Posterior vena cava (tissue), 2 donors: ENCODE measurements at regions not wholly inside any gene's neighbourhood (a gene's known extent, or its start where the extent isn't known, plus 50 kb on each side); places are given as distances from the start of the nearest gene placed in this dataset.

Experiments
- DNase-seq: peaks from one replicate; pipeline ENCODE4 v3.0.0-alpha.2; 2020; ENCODE audit warnings: low spot score
- intact Hi-C, 2 donors: fragments of 100-400 bp; cut with DNase I; formaldehyde crosslinking; loops; one replicate each; pipeline versions ENCODE4 v1.14.1 to v1.14.2; 2022 to 2023
- donor health status: DM: yes; HTN: yes; CAD: no.
- donor health status: DM: yes; HTN: yes; CAD: no.

- no peak for DNase-seq
- intact Hi-C loops: no loop called here
Measured at GRCh38 chr20:53718142-53719021, 124.7 kb upstream of the ZNF217 start.

GRCh38 chr20:53716395-53716794, 122.8 kb upstream of the ZNF217 start:
- intact Hi-C loops: no loop called here

GRCh38 chr20:53714524-53714923, 120.9 kb upstream of the ZNF217 start:
- intact Hi-C loops: no loop called here
- no peak for DNase-seq

More at GRCh38 chr20:53716395-53716794, 122.8 kb upstream of the ZNF217 start:
- DNase-seq: no peak

GRCh38 chr20:53713328-53714056, 119.9 kb upstream of the ZNF217 start:
- no peak for DNase-seq
- intact Hi-C loops: no loop called here

GRCh38 chr20:53712212-53712977, 118.8 kb upstream of the ZNF217 start:
- intact Hi-C loops: no loop called here

GRCh38 chr20:53711333-53712211, 117.9 kb upstream of the ZNF217 start:
- no peak for DNase-seq
- intact Hi-C loops: no loop called here

More at GRCh38 chr20:53712212-53712977, 118.8 kb upstream of the ZNF217 start:
- no peak for DNase-seq

- DNase-seq: no peak
- intact Hi-C loops: no loop called here
Measured at GRCh38 chr20:53708129-53708968, 114.7 kb upstream of the ZNF217 start.

- DNase-seq: no peak
Measured at GRCh38 chr20:53707371-53708055, 113.9 kb upstream of the ZNF217 start.

GRCh38 chr20:53706466-53707370, 113.1 kb upstream of the ZNF217 start:
- DNase-seq: no peak
- intact Hi-C loops: no loop called here

More at GRCh38 chr20:53707371-53708055, 113.9 kb upstream of the ZNF217 start:
- intact Hi-C loops: no loop called here

GRCh38 chr20:53706008-53706465, 112.4 kb upstream of the ZNF217 start:
- DNase-seq: no peak

GRCh38 chr20:53702617-53703016, 109.0 kb upstream of the ZNF217 start:
- no peak for DNase-seq
- intact Hi-C loops: no loop called here

More at GRCh38 chr20:53706008-53706465, 112.4 kb upstream of the ZNF217 start:
- intact Hi-C loops: no loop called here

GRCh38 chr20:53699906-53700305, 106.3 kb upstream of the ZNF217 start:
- DNase-seq: no peak
- intact Hi-C loops: loop anchor here in 1 of 2 donors (10.0 kb wide), 1 partner anchor 215 kb away; no protein-coding TSS in a partner anchor

GRCh38 chr20:53699085-53699674, 105.5 kb upstream of the ZNF217 start:
- intact Hi-C loops: loop anchor here in 1 of 2 donors (10.0 kb wide), 1 partner anchor 216 kb away; no protein-coding TSS in a partner anchor
- no peak for DNase-seq

GRCh38 chr20:53698371-53698978, 104.8 kb upstream of the ZNF217 start:
- no peak for DNase-seq
- intact Hi-C loops: loop anchor here in 1 of 2 donors (10.0 kb wide), 1 partner anchor 216 kb away; no protein-coding TSS in a partner anchor
